Sigmoid colon (tissue), 6 donors: ENCODE measurements at regions not wholly inside any gene's neighbourhood (a gene's known extent, or its start where the extent isn't known, plus 50 kb on each side); places are given as distances from the start of the nearest gene placed in this dataset.

ENCODE experiments used
- DNase-seq: peaks from one replicate; pipeline ENCODE4 v3.0.0-alpha.2; 2019
- H3K27ac ChIP-seq, 4 donors: fragments of 200-600 bp; sonication (generic); one replicate each; pipeline ENCODE4 v1.5.1; 2016 to 2019; ENCODE audit warnings: mild to moderate bottlenecking in 1 of 4
- H3K27me3 ChIP-seq, 3 donors: fragments of 200-600 bp; sonication (generic); one replicate each; pipeline ENCODE4 v1.5.1; 2019; ENCODE audit warnings: mild to moderate bottlenecking in 1 of 3
- H3K36me3 ChIP-seq, 4 donors: fragments of 200-600 bp; sonication (generic); one replicate each; pipeline ENCODE4 v1.5.1; 2016 to 2019
- H3K4me1 ChIP-seq, 4 donors: fragments of 200-600 bp; sonication (generic); one replicate each; pipeline ENCODE4 v1.5.1; 2017 to 2019
- H3K4me3 ChIP-seq, 4 donors: fragments of 200-600 bp; sonication (generic); one replicate each; pipeline ENCODE4 v1.5.1; 2017 to 2019; ENCODE audit warnings: mild to moderate bottlenecking in 2 of 4, moderate library complexity in 1 of 4
- H3K9me3 ChIP-seq, 4 donors: fragments of 200-600 bp in 3 of 4; sonication (generic) in 3 of 4; one replicate each; pipeline versions ENCODE4 v1.5.1 to v1.6.1; 2013 to 2019
- CTCF ChIP-seq, 4 experiments: fragments of 450-650 bp in 3 of 4; fragments of 200-600 bp in 1 of 4; IDR thresholded peaks; one replicate each; pipeline ENCODE4 v1.5.1; 2016 to 2019; ENCODE audit warnings: antibody characterized with exemption in 4 of 4, mild to moderate bottlenecking in 3 of 4, moderate library complexity in 2 of 4
- EP300 ChIP-seq, 4 donors: sonication (generic); formaldehyde crosslinking; IDR thresholded peaks; one replicate each; pipeline ENCODE4 v1.6.1; 2017; ENCODE audit warnings: antibody characterized with exemption in 4 of 4
- POLR2A ChIP-seq, 2 donors: fragments of 450-650 bp; IDR thresholded peaks; one replicate each; pipeline ENCODE4 v1.6.1; 2016; ENCODE audit warnings: antibody characterized with exemption in 2 of 2, mild to moderate bottlenecking in 2 of 2, moderate library complexity in 2 of 2
- POLR2AphosphoS5 ChIP-seq, 4 donors: sonication (generic); formaldehyde crosslinking; IDR thresholded peaks; one replicate each; pipeline ENCODE4 v1.6.1; 2017; ENCODE audit warnings: antibody characterized with exemption in 4 of 4
- WGBS, 2 donors: extraction: QIAGEN DNeasy Blood & Tissue Kit; methylation state at CpG; one replicate each; pipeline ENCODE4 v1.1.7; 2013; 5-methylcytosine and 5-hydroxymethylcytosine counted together
- intact Hi-C: fragments of 100-400 bp; cut with DNase I; formaldehyde crosslinking; loops from one replicate; pipeline ENCODE4 v1.15.1; 2023
- donor health status: healthy with polysubstance abuse.
- donor health status: healthy.

DNA sequence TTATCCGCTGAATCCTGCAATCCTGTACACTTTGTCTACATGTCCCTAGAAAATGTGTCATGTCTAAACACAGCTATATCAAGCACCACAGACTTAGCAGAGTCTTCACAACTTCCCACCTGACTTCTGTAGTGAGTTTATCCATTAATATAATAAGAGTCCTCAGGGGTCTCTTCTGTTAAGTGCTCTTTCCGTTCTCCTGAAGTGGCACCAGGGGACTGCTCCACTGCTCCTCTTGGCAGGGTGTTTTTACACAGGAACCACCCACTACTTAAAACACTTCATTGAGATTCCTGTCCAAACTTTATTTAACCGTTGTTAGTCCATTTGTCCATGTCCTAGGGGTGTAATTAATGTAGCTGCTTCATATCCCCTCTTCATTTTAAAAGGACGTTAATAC lies 1000.4 kb downstream of the STPG2 start:
- TF ChIP-seq CTCF (IDR thresholded peaks at IDR 0.05) (no peak), POLR2AphosphoS5 (IDR thresholded peaks at IDR 0.05) (no peak), POLR2A (IDR thresholded peaks at IDR 0.05) (no peak), EP300 (IDR thresholded peaks at IDR 0.05) (no peak)
- WGBS, 2 donors = 73 to 80% methylated on average over 4 of the region's 4 CpGs
- H3K4me1 ChIP-seq = no peaks in the 10 kb centered on the region
- no peaks in the 10 kb centered on the region for H3K9me3 ChIP-seq
- intact Hi-C loops = no loop called here
- no peaks in the 10 kb centered on the region for H3K36me3 ChIP-seq
- H3K27ac ChIP-seq = no peak overlapping the region
- no peaks in the 10 kb centered on the region for H3K27me3 ChIP-seq
- no peak for DNase-seq
- no peak overlapping the region for H3K4me3 ChIP-seq

- Histone ChIP-seq H3K36me3 (no peaks in the 10 kb centered on the region), H3K27ac (no peak overlapping the region), H3K4me3 (no peak overlapping the region), H3K9me3 (no peaks in the 10 kb centered on the region), H3K4me1 (no peaks in the 10 kb centered on the region), H3K27me3 (no peaks in the 10 kb centered on the region)
- DNase-seq = no peak
- WGBS, 2 donors = 84 to 88% methylated on average over 1 of the region's 1 CpG
- intact Hi-C loops = no loop called here
- no peak for TF ChIP-seq POLR2A (IDR thresholded peaks at IDR 0.05)
- TF ChIP-seq EP300 (IDR thresholded peaks at IDR 0.05) = no peak
- TF ChIP-seq CTCF (IDR thresholded peaks at IDR 0.05) = no peak
- TF ChIP-seq POLR2AphosphoS5 (IDR thresholded peaks at IDR 0.05) = no peak
Observed at GRCh38 chr4:97144199-97144598, 999.1 kb downstream of the STPG2 start.

GRCh38 chr4:97150966-97151365 lies 992.3 kb downstream of the STPG2 start:
- Histone ChIP-seq H3K9me3 (no peaks in the 10 kb centered on the region), H3K36me3 (no peaks in the 10 kb centered on the region), H3K4me1 (no peaks in the 10 kb centered on the region), H3K27ac (no peak overlapping the region), H3K4me3 (no peak overlapping the region), H3K27me3 (no peaks in the 10 kb centered on the region)
- intact Hi-C loops = no loop called here
- no peak for DNase-seq
- no peak for TF ChIP-seq CTCF (IDR thresholded peaks at IDR 0.05)
- no peak for TF ChIP-seq POLR2A (IDR thresholded peaks at IDR 0.05)
- TF ChIP-seq POLR2AphosphoS5 (IDR thresholded peaks at IDR 0.05) = no peak
- no peak for TF ChIP-seq EP300 (IDR thresholded peaks at IDR 0.05)
- WGBS, 2 donors = 91 to 93% methylated on average over 2 of the region's 2 CpGs

DNA sequence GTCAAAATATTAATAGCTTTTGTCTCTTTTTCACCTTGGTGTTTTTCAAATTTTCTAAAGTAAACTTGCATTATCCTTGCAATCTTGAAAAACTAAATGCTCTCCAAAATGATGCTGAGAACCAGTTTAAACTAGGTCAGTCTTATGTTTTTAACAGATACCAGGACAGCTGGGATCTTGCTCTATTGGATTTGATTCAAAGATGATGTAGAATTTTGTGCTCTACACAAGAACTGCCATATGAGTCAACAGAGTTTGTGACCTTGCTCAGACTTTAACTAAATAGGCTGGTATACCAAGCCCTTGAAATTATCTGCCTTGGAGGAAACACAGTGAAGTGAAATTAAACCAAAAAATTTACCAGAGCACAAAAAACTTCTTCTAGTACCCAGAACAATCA lies 991.1 kb downstream of the STPG2 start:
- DNase-seq = no peak
- Histone ChIP-seq H3K27me3 (no peaks in the 10 kb centered on the region), H3K9me3 (no peaks in the 10 kb centered on the region), H3K4me3 (no peak overlapping the region), H3K4me1 (no peaks in the 10 kb centered on the region), H3K27ac (no peak overlapping the region), H3K36me3 (no peaks in the 10 kb centered on the region)
- intact Hi-C loops = no loop called here
- TF ChIP-seq POLR2AphosphoS5 (IDR thresholded peaks at IDR 0.05) (no peak), POLR2A (IDR thresholded peaks at IDR 0.05) (no peak), EP300 (IDR thresholded peaks at IDR 0.05) (no peak), CTCF (IDR thresholded peaks at IDR 0.05) (no peak)

DNA sequence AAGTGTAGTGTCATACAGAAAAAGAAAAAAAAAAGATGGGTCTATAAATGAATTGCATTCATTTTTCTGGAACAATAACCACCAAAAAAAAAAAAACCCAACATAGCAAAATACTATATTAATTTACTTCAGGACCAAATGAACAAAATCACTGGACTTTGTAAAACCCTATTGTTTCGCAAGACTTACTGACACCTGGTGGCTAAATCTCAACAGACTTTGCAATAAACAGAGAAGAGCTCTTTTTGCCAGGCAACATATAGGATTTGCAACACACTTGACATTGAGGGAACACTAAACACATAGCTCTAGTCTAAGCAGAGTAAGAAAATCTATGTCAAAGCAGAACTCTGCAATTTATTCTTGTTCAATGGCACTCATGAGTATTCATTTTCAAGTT lies 990.2 kb downstream of the STPG2 start:
- intact Hi-C loops = no loop called here
- TF ChIP-seq EP300 (IDR thresholded peaks at IDR 0.05) = no peak
- no peak for TF ChIP-seq POLR2AphosphoS5 (IDR thresholded peaks at IDR 0.05)
- TF ChIP-seq CTCF (IDR thresholded peaks at IDR 0.05) = no peak
- no peak for TF ChIP-seq POLR2A (IDR thresholded peaks at IDR 0.05)
- no peak for DNase-seq
- Histone ChIP-seq H3K36me3 (no peaks in the 10 kb centered on the region), H3K27me3 (no peaks in the 10 kb centered on the region), H3K4me3 (no peak overlapping the region), H3K9me3 (no peaks in the 10 kb centered on the region), H3K27ac (no peak overlapping the region), H3K4me1 (no peaks in the 10 kb centered on the region)
- whole genome bisulfite sequencing, 2 donors = 35 to 77% methylated on average over 1 of the region's 1 CpG
